ENCODE measurements at regions not wholly inside any gene's neighbourhood (a gene's known extent, or its start where the extent isn't known, plus 50 kb on each side); places are given as distances from the start of the nearest gene placed in this dataset.

- Histone ChIP-seq H3K36me3 (no peaks in the 10 kb centered on the region), H3K9me3 (no peaks in the 10 kb centered on the region), H3K4me1 (replicated peaks) (no peaks in the 10 kb centered on the region), H3K27ac (no peak overlapping the region), H3K4me3 (no peak overlapping the region), H3K27me3 (replicated peaks; ENCODE audit: insufficient read depth) (no peaks in the 10 kb centered on the region)
- TF ChIP-seq, protein P1, sequence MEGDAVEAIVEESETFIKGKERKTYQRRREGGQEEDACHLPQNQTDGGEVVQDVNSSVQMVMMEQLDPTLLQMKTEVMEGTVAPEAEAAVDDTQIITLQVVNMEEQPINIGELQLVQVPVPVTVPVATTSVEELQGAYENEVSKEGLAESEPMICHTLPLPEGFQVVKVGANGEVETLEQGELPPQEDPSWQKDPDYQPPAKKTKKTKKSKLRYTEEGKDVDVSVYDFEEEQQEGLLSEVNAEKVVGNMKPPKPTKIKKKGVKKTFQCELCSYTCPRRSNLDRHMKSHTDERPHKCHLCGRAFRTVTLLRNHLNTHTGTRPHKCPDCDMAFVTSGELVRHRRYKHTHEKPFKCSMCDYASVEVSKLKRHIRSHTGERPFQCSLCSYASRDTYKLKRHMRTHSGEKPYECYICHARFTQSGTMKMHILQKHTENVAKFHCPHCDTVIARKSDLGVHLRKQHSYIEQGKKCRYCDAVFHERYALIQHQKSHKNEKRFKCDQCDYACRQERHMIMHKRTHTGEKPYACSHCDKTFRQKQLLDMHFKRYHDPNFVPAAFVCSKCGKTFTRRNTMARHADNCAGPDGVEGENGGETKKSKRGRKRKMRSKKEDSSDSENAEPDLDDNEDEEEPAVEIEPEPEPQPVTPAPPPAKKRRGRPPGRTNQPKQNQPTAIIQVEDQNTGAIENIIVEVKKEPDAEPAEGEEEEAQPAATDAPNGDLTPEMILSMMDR (IDR thresholded peaks at IDR 0.05), result no peak
- TF ChIP-seq POLR2A (IDR thresholded peaks at IDR 0.05) (no peak), POLR2AphosphoS5 (IDR thresholded peaks at IDR 0.05) (no peak)
- intact Hi-C loops (cut with DNase I), result no loop called here
- DNase-seq (ENCODE audit: low spot score), result no peak
- WGBS, result 83% methylated on average over 5 of the region's 5 CpGs
Observed at GRCh38 chr11:106585061-106585460, 433.2 kb downstream of the GUCY1A2 start.

DNA sequence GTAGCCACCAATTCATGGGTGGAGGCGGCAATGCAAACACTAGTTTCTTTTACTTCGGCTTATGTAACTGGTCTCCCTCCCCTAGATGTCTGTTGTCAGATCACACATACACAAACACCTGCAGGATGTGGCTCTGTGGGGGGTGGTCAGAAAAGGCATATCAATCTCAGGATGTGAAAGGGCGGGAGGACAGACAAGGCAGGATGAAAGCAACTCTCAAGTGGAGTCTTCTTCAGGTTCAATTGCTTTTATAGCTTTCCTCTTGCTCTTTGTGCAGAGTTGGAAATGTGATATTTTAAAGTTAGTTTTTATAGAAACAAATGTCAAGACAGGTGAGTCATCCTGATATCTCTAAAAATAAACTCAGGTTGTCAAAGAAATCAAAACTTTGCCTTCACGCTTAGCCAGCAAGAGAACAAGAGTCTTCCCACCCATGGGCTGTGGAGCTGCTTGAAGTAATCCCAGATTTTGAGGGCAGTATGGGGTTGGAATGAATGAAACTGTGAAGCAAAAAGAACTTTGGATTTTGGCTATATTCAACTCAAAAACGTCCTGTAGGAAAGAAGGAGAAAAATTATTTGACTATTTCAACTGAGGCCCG is 423.4 kb downstream of the GUCY1A2 start:
- 59% methylated on average over 6 of the region's 6 CpGs for WGBS
- TF ChIP-seq POLR2A (IDR thresholded peaks at IDR 0.05) (no peak), POLR2AphosphoS5 (IDR thresholded peaks at IDR 0.05) (no peak)
- TF ChIP-seq, protein P1 (IDR thresholded peaks at IDR 0.05), result no peak
- no peak for DNase-seq (ENCODE audit: low spot score)
- no peaks in the 10 kb centered on the region for H3K27me3 ChIP-seq (replicated peaks; ENCODE audit: insufficient read depth)
- H3K27ac ChIP-seq, result no peak overlapping the region
- no peaks in the 10 kb centered on the region for H3K9me3 ChIP-seq
- H3K4me3 ChIP-seq, result no peak overlapping the region
- intact Hi-C loops (cut with DNase I), result no loop called here
- H3K36me3 ChIP-seq, result no peaks in the 10 kb centered on the region
- no peaks in the 10 kb centered on the region for H3K4me1 ChIP-seq (replicated peaks)

DNA sequence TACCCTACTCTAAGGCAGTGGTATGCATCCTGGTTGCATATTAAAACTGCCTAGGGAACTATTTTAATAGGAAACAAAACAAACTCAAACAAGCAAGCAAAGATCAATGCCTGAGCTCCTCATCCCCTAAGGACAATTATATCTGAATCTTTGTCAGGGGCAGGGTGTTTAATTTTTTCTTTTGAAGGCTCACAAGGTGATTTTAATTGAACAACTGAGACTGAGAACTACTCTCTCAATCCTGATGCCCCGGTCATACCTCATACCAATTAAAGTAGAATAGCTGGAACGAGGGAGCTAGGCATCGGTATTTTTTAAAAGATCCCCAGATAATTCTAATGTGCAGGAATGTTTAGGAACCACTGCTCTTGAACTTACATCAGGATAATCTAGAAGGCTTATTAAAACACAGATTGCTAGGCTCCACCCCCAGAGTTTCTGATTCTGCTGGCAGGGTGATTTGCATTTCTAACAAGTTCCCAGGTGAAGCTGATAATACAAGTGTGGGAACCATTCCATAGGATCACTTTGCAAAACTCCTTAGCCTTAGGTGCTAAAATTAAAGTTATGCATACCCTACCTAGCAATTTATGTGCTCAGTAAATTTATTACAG is 416.5 kb downstream of the GUCY1A2 start:
- Histone ChIP-seq H3K9me3 (no peaks in the 10 kb centered on the region), H3K4me1 (replicated peaks) (no peaks in the 10 kb centered on the region), H3K4me3 (no peak overlapping the region), H3K27ac (no peak overlapping the region), H3K27me3 (replicated peaks; ENCODE audit: insufficient read depth) (no peaks in the 10 kb centered on the region), H3K36me3 (no peaks in the 10 kb centered on the region)
- 38% methylated on average over 3 of the region's 3 CpGs for WGBS
- intact Hi-C loops (cut with DNase I), result no loop called here
- no peak for DNase-seq (ENCODE audit: low spot score)
- TF ChIP-seq, protein P1 (IDR thresholded peaks at IDR 0.05), result no peak
- TF ChIP-seq POLR2AphosphoS5 (IDR thresholded peaks at IDR 0.05), result no peak
- TF ChIP-seq POLR2A (IDR thresholded peaks at IDR 0.05), result no peak

GRCh38 chr11:106608677-106609076 is 409.6 kb downstream of the GUCY1A2 start:
- Histone ChIP-seq H3K36me3 (no peaks in the 10 kb centered on the region), H3K27ac (no peak overlapping the region), H3K27me3 (replicated peaks; ENCODE audit: insufficient read depth) (no peaks in the 10 kb centered on the region), H3K4me1 (replicated peaks) (no peaks in the 10 kb centered on the region), H3K9me3 (no peaks in the 10 kb centered on the region), H3K4me3 (no peak overlapping the region)
- TF ChIP-seq, protein P1 (IDR thresholded peaks at IDR 0.05), result no peak
- TF ChIP-seq POLR2AphosphoS5 (IDR thresholded peaks at IDR 0.05) (no peak), POLR2A (IDR thresholded peaks at IDR 0.05) (no peak)
- intact Hi-C loops (cut with DNase I), result no loop called here
- 92% methylated on average over 3 of the region's 3 CpGs for WGBS
- no peak for DNase-seq (ENCODE audit: low spot score)

GRCh38 chr11:106614262-106614661 is 404.0 kb downstream of the GUCY1A2 start:
- H3K36me3 ChIP-seq, result no peaks in the 10 kb centered on the region
- H3K9me3 ChIP-seq, result no peaks in the 10 kb centered on the region
- no peak overlapping the region for H3K4me3 ChIP-seq
- WGBS, result 79% methylated on average over 3 of the region's 3 CpGs
- no peak overlapping the region for H3K27ac ChIP-seq
- intact Hi-C loops (cut with DNase I), result no loop called here
- no peaks in the 10 kb centered on the region for H3K4me1 ChIP-seq (replicated peaks)
- H3K27me3 ChIP-seq (replicated peaks; ENCODE audit: insufficient read depth), result no peaks in the 10 kb centered on the region
- TF ChIP-seq POLR2AphosphoS5 (IDR thresholded peaks at IDR 0.05), result no peak
- TF ChIP-seq, protein P1 (IDR thresholded peaks at IDR 0.05), result no peak
- no peak for TF ChIP-seq POLR2A (IDR thresholded peaks at IDR 0.05)
- DNase-seq (ENCODE audit: low spot score), result no peak

Data from prostate gland (tissue), 2 donors.